Transverse colon (tissue), 4 donors: ENCODE measurements at regions not wholly inside any gene's neighbourhood (a gene's known extent, or its start where the extent isn't known, plus 50 kb on each side); places are given as distances from the start of the nearest gene placed in this dataset.

Experiments
- DNase-seq: peaks from one replicate; pipeline ENCODE4 v3.0.0-alpha.2; 2019
- H3K27ac ChIP-seq, 4 donors: fragments of 200-600 bp; sonication (generic); 2 replicates each; pipeline ENCODE4 v1.5.1; 2016 to 2018; ENCODE audit warnings: inconsistent platforms in 4 of 4
- H3K27me3 ChIP-seq: fragments of 200-600 bp; sonication (generic); 2 replicates; pipeline ENCODE4 v1.5.1; 2017; ENCODE audit warnings: inconsistent platforms
- H3K36me3 ChIP-seq, 4 donors: fragments of 200-600 bp; sonication (generic); 2 replicates each; pipeline ENCODE4 v1.5.1; 2017 to 2019; ENCODE audit warnings: inconsistent platforms in 4 of 4
- H3K4me1 ChIP-seq, 4 donors: fragments of 200-600 bp; sonication (generic); 2 replicates each; pipeline ENCODE4 v1.5.1; 2017 to 2020; ENCODE audit warnings: inconsistent platforms in 4 of 4
- H3K4me3 ChIP-seq, 4 donors: fragments of 200-600 bp; sonication (generic); 1 replicate in 1 of 4; 2 replicates in 3 of 4; pipeline versions ENCODE4 v1.5.1 to v1.6.1; 2017 to 2019; ENCODE audit warnings: inconsistent platforms in 4 of 4
- H3K9me3 ChIP-seq, 2 donors: fragments of 200-600 bp; sonication (generic); 2 replicates each; pipeline ENCODE4 v1.5.1; 2017 to 2019; ENCODE audit warnings: inconsistent platforms in 2 of 2
- CTCF ChIP-seq, 5 experiments: fragments of 200-600 bp in 3 of 5; fragments of 450-650 bp in 2 of 5; sonication (generic) in 3 of 5; IDR thresholded peaks; 1 replicate in 2 of 5; 2 replicates in 3 of 5; pipeline ENCODE4 v1.5.1; 2016 to 2017; ENCODE audit warnings: antibody characterized with exemption in 5 of 5, inconsistent platforms in 3 of 5, mild to moderate bottlenecking in 2 of 5, moderate library complexity in 1 of 5
- EP300 ChIP-seq: sonication (generic); formaldehyde crosslinking; IDR thresholded peaks from one replicate; pipeline ENCODE4 v1.6.1; 2017; ENCODE audit warnings: antibody characterized with exemption, low read depth
- POLR2A ChIP-seq: fragments of 450-650 bp; IDR thresholded peaks from one replicate; pipeline ENCODE4 v1.6.1; 2016; ENCODE audit warnings: antibody characterized with exemption, mild to moderate bottlenecking, moderate library complexity
- POLR2AphosphoS5 ChIP-seq, 3 donors: sonication (generic); formaldehyde crosslinking; IDR thresholded peaks; one replicate each; pipeline ENCODE4 v1.6.1; 2016; ENCODE audit warnings: antibody characterized with exemption in 3 of 3
- WGBS, 2 donors: methylation state at CpG; one replicate each; pipeline ENCODE4 v1.1.5; 2018; ENCODE audit warnings: low coverage in 1 of 2; 5-methylcytosine and 5-hydroxymethylcytosine counted together
- in situ Hi-C, 4 donors: fragments of 200-750 bp; cut with MboI; loops; one replicate each; pipeline versions ENCODE4 v1.15.0 to v1.15.1; 2017; ENCODE audit warnings: low sequenced_read_pairs in 3 of 4, low pct_ligation_motif_present in 1 of 4, low pct_unique_long_range_greater_than_20kb in 1 of 4
- intact Hi-C: fragments of 100-400 bp; cut with DNase I; formaldehyde crosslinking; loops from one replicate; pipeline ENCODE4 v1.15.1; 2023; ENCODE audit warnings: low total_unique reads

- intact Hi-C loops: no loop called here
- WGBS, 2 donors: 7 to 8% methylated on average over 1 of the region's 1 CpG
- Histone ChIP-seq H3K4me3 (no peak overlapping the region), H3K9me3 (no peaks in the 10 kb centered on the region), H3K36me3 (no peaks in the 10 kb centered on the region), H3K4me1 (no peaks in the 10 kb centered on the region), H3K27me3 (no peaks in the 10 kb centered on the region), H3K27ac (no peak overlapping the region)
- in situ Hi-C loops: no loop called here
- no peak for TF ChIP-seq POLR2AphosphoS5 (IDR thresholded peaks at IDR 0.05)
- no peak for TF ChIP-seq EP300
- no peak for TF ChIP-seq CTCF (IDR thresholded peaks at IDR 0.05)
- TF ChIP-seq POLR2A: no peak
- DNase-seq: no peak
Observed at GRCh38 chr1:190754666-190755065, 277.0 kb upstream of the BRINP3 start.

GRCh38 chr1:190759807-190760206 is 282.1 kb upstream of the BRINP3 start:
- DNase-seq: no peak
- Histone ChIP-seq H3K27me3 (no peaks in the 10 kb centered on the region), H3K4me3 (no peak overlapping the region), H3K27ac (no peak overlapping the region), H3K4me1 (no peaks in the 10 kb centered on the region), H3K36me3 (no peaks in the 10 kb centered on the region), H3K9me3 (no peaks in the 10 kb centered on the region)
- in situ Hi-C loops (no loop called here), intact Hi-C loops (no loop called here)
- TF ChIP-seq CTCF (IDR thresholded peaks at IDR 0.05) (no peak), POLR2A (no peak), POLR2AphosphoS5 (IDR thresholded peaks at IDR 0.05) (no peak), EP300 (no peak)

DNA sequence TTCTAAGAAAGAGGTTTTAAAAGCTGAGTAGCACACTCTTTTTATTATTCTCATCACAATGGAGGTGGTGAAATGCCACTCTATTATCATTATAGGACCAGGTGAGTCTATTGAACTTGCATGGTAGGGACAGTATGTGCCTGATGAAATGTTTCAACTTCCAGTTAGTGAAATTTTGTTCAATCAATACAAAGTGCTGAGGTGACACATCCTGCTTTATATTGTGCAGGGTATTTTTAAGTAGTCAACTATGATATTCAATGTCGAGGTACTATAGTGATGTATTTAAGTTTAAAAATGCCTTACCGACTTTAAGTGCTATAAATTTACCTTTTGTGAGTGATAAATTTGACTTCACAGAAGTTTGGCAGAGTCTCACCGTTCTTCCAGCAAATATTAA is 284.7 kb upstream of the BRINP3 start:
- 73 to 74% methylated on average over 3 of the region's 3 CpGs for WGBS, 2 donors

DNA sequence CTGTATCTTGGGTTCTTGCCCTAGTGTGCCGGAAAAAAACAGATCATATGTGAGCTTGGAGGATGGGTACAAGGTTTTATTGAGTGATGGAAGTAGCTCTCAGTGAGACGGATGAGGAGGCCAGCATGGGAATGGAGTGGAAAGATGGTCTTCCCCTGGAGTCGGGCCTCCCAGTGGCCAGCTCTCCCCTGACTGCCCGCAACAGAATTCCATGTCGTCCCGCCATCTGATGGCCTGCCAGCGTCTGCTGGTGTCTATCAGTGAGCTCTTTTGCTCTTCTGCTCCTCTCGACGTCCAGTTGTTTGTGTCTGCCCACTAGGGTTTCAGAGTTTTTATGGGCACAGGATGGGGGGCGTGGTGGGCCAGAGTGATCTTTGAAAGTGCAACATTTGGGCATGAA is 315.2 kb upstream of the BRINP3 start:
- Histone ChIP-seq H3K4me3 (no peak overlapping the region), H3K4me1 (no peaks in the 10 kb centered on the region), H3K9me3 (no peaks in the 10 kb centered on the region), H3K27ac (no peak overlapping the region), H3K36me3 (no peaks in the 10 kb centered on the region), H3K27me3 (no peaks in the 10 kb centered on the region)
- in situ Hi-C loops (no loop called here), intact Hi-C loops (no loop called here)
- no peak for DNase-seq
- WGBS, 2 donors: 89% methylated on average over 10 of the region's 10 CpGs; no CpG with 5 or more reads in 1 of the 2 donors
- TF ChIP-seq EP300: no peak
- TF ChIP-seq CTCF (IDR thresholded peaks at IDR 0.05): no peak
- no peak for TF ChIP-seq POLR2AphosphoS5 (IDR thresholded peaks at IDR 0.05)
- TF ChIP-seq POLR2A: no peak

More for the DNA sequence above, 284.7 kb upstream of the BRINP3 start:
- Histone ChIP-seq H3K4me1 (no peaks in the 10 kb centered on the region), H3K36me3 (no peaks in the 10 kb centered on the region), H3K27ac (no peak overlapping the region), H3K9me3 (no peaks in the 10 kb centered on the region), H3K27me3 (no peaks in the 10 kb centered on the region), H3K4me3 (no peak overlapping the region)
- TF ChIP-seq POLR2A: no peak
- no peak for TF ChIP-seq CTCF (IDR thresholded peaks at IDR 0.05)
- no peak for TF ChIP-seq POLR2AphosphoS5 (IDR thresholded peaks at IDR 0.05)
- TF ChIP-seq EP300: no peak
- DNase-seq: no peak
- intact Hi-C loops (no loop called here), in situ Hi-C loops (no loop called here)
